Prostate gland (tissue), 2 donors: ENCODE measurements at regions not wholly inside any gene's neighbourhood (a gene's known extent, or its start where the extent isn't known, plus 50 kb on each side); places are given as distances from the start of the nearest gene placed in this dataset.

ENCODE experiments used
- POLR2A ChIP-seq: fragments of 450-650 bp; IDR thresholded peaks from one replicate; pipeline ENCODE4 v1.6.1; 2016; ENCODE audit warnings: antibody characterized with exemption, mild to moderate bottlenecking
- POLR2AphosphoS5 ChIP-seq: sonication (generic); formaldehyde crosslinking; IDR thresholded peaks from one replicate; pipeline ENCODE4 v1.6.1; 2017; ENCODE audit warnings: antibody characterized with exemption
- TF ChIP-seq, protein P1 (sequence below), 4 experiments: fragments of 200-600 bp in 2 of 4; fragments of 450-650 bp in 2 of 4; sonication (generic) in 2 of 4; IDR thresholded peaks; 1 replicate in 3 of 4; 2 replicates in 1 of 4; pipeline ENCODE4 v1.5.1; 2016 to 2019; ENCODE audit warnings: antibody characterized with exemption in 4 of 4, mild to moderate bottlenecking in 2 of 4, moderate library complexity in 2 of 4

DNA sequence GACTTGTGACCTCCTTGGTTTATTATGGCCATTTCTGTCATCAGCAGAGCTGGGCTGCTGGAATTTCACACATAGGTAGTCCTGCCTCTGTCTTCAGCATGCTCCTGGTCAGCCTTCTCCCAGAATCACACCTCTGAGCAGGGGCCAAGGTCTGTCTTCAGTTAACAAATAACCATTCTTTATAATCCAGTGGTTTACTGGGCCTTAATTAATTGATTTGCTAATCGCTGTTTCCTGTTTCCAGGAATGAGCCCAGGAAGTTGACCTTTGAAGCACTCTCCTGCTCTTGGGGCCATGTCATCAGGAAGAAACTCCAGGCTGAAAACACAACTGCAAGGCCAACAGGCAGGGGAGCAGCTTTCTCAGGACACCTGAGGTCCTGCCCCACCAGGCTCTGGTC lies 278.5 kb downstream of the SRBD1 start:
- TF ChIP-seq, protein P1, sequence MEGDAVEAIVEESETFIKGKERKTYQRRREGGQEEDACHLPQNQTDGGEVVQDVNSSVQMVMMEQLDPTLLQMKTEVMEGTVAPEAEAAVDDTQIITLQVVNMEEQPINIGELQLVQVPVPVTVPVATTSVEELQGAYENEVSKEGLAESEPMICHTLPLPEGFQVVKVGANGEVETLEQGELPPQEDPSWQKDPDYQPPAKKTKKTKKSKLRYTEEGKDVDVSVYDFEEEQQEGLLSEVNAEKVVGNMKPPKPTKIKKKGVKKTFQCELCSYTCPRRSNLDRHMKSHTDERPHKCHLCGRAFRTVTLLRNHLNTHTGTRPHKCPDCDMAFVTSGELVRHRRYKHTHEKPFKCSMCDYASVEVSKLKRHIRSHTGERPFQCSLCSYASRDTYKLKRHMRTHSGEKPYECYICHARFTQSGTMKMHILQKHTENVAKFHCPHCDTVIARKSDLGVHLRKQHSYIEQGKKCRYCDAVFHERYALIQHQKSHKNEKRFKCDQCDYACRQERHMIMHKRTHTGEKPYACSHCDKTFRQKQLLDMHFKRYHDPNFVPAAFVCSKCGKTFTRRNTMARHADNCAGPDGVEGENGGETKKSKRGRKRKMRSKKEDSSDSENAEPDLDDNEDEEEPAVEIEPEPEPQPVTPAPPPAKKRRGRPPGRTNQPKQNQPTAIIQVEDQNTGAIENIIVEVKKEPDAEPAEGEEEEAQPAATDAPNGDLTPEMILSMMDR (IDR thresholded peaks at IDR 0.05): no peak
- TF ChIP-seq POLR2A: no peak
- no peak for TF ChIP-seq POLR2AphosphoS5
